Peyer's patch (tissue), 4 donors: ENCODE measurements at regions not wholly inside any gene's neighbourhood (a gene's known extent, or its start where the extent isn't known, plus 50 kb on each side); places are given as distances from the start of the nearest gene placed in this dataset.

ENCODE experiments used
- DNase-seq, 3 donors: peaks; one replicate each; pipeline ENCODE4 v3.0.0-alpha.2; 2017 to 2019
- H3K27ac ChIP-seq, 4 donors: fragments of 200-600 bp; sonication (generic); one replicate each; pipeline ENCODE4 v1.5.1; 2016 to 2019
- H3K27me3 ChIP-seq, 2 donors: fragments of 200-600 bp; sonication (generic); one replicate each; pipeline ENCODE4 v1.5.1; 2019
- H3K36me3 ChIP-seq, 3 donors: fragments of 200-600 bp; sonication (generic); one replicate each; pipeline ENCODE4 v1.5.1; 2016 to 2019
- H3K4me1 ChIP-seq, 4 donors: fragments of 200-600 bp; sonication (generic); one replicate each; pipeline ENCODE4 v1.5.1; 2016 to 2019
- H3K4me3 ChIP-seq, 4 donors: fragments of 200-600 bp; sonication (generic); 1 replicate in 3 of 4; 2 replicates in 1 of 4; pipeline ENCODE4 v1.5.1; 2016 to 2019; ENCODE audit warnings: mild to moderate bottlenecking in 1 of 4
- H3K9me3 ChIP-seq, 4 donors: fragments of 200-600 bp; sonication (generic); one replicate each; pipeline ENCODE4 v1.5.1; 2016 to 2019; ENCODE audit warnings: mild to moderate bottlenecking in 1 of 4
- POLR2A ChIP-seq, 2 donors: fragments of 450-650 bp; IDR thresholded peaks; one replicate each; pipeline ENCODE4 v1.5.1; 2017; ENCODE audit warnings: antibody characterized with exemption in 2 of 2, mild to moderate bottlenecking in 2 of 2, moderate library complexity in 2 of 2
- TF ChIP-seq, protein P1 (sequence below), 6 experiments: fragments of 450-650 bp in 4 of 6; fragments of 200-600 bp in 2 of 6; sonication (generic) in 1 of 6; IDR thresholded peaks; one replicate each; pipeline ENCODE4 v1.5.1; 2017 to 2019; ENCODE audit warnings: antibody characterized with exemption in 6 of 6, mild to moderate bottlenecking in 3 of 6, moderate library complexity in 1 of 6

DNA sequence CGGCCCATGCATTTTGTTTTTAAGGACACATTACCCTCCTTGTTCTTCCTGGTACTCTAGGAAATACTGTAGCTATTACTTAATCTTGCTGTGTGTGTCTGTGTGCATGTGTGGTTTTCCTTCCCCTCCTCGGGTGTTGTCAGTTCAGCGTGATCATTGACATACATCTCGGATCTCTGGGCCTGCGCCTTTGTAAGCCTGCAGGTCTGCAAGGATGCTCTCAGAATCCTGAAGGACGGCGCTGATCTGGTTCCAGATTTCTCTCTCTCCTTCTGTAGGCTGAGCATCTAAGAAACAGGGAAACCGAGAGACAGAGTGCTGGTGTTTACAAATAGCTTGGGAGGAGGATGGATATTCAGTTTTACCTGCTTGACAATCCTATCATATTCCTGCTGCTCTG is 100.2 kb downstream of the CYRIA start:
- TF ChIP-seq, protein P1, sequence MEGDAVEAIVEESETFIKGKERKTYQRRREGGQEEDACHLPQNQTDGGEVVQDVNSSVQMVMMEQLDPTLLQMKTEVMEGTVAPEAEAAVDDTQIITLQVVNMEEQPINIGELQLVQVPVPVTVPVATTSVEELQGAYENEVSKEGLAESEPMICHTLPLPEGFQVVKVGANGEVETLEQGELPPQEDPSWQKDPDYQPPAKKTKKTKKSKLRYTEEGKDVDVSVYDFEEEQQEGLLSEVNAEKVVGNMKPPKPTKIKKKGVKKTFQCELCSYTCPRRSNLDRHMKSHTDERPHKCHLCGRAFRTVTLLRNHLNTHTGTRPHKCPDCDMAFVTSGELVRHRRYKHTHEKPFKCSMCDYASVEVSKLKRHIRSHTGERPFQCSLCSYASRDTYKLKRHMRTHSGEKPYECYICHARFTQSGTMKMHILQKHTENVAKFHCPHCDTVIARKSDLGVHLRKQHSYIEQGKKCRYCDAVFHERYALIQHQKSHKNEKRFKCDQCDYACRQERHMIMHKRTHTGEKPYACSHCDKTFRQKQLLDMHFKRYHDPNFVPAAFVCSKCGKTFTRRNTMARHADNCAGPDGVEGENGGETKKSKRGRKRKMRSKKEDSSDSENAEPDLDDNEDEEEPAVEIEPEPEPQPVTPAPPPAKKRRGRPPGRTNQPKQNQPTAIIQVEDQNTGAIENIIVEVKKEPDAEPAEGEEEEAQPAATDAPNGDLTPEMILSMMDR (IDR thresholded peaks at IDR 0.05): no peak
- no peak for TF ChIP-seq POLR2A (IDR thresholded peaks at IDR 0.05)
- no peak for DNase-seq
- H3K4me1 ChIP-seq: no peaks in the 10 kb centered on the region
- H3K36me3 ChIP-seq: peaks cover 0 to 13% (median 0%) of the 10 kb centered on the region in 3 donors
- H3K27ac ChIP-seq: no peak overlapping the region
- H3K9me3 ChIP-seq: no peaks in the 10 kb centered on the region
- H3K4me3 ChIP-seq: no peak overlapping the region
- no peaks in the 10 kb centered on the region for H3K27me3 ChIP-seq

DNA sequence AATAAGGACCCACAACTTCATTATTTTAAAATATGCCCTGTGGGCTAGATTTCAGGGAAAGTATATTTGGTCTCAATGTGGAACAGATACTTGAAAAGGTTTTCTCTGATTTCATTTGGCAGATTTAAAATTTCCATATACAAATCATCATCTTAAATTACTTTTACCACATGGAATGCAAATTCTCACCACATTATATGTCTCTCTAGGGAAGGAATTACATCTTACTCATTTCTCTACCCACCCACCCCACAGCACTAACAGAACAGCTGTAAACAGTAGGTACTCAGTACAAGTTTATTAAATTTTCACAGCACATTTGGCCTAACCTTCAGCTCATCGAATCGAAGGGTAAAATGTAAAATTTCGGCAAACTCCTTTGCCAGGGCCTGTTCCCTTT is 104.0 kb downstream of the CYRIA start:
- Histone ChIP-seq H3K27ac (no peak overlapping the region), H3K36me3 (peaks cover 0 to 29% (median 0%) of the 10 kb centered on the region in 3 donors), H3K27me3 (no peaks in the 10 kb centered on the region), H3K4me3 (no peak overlapping the region), H3K4me1 (no peaks in the 10 kb centered on the region), H3K9me3 (no peaks in the 10 kb centered on the region)
- no peak for DNase-seq
- TF ChIP-seq POLR2A (IDR thresholded peaks at IDR 0.05): no peak
- TF ChIP-seq, protein P1 (IDR thresholded peaks at IDR 0.05): no peak

DNA sequence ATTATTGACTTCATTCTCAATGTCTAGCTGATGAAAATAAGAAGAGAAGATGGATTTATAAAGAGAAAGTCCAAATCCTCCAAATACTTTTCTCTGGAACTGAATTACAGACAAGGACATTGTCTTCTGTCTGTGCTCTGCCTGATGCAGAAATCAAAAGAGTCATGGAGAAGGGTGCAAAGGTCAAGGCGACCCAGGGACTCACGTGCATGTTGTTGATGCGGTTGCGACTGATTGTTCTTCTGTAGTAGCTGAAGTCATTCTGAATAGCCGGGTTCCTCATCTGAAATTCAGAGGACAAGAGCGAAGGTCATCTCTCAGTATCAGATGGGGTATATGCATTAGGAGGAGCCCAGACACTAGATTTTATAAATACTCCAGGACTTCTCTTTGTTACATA is 104.4 kb downstream of the CYRIA start:
- Histone ChIP-seq H3K4me3 (no peak overlapping the region), H3K27ac (no peak overlapping the region), H3K36me3 (peaks cover 0 to 29% (median 0%) of the 10 kb centered on the region in 3 donors), H3K9me3 (no peaks in the 10 kb centered on the region), H3K4me1 (no peaks in the 10 kb centered on the region), H3K27me3 (no peaks in the 10 kb centered on the region)
- no peak for DNase-seq
- TF ChIP-seq, protein P1 (IDR thresholded peaks at IDR 0.05): no peak

DNA sequence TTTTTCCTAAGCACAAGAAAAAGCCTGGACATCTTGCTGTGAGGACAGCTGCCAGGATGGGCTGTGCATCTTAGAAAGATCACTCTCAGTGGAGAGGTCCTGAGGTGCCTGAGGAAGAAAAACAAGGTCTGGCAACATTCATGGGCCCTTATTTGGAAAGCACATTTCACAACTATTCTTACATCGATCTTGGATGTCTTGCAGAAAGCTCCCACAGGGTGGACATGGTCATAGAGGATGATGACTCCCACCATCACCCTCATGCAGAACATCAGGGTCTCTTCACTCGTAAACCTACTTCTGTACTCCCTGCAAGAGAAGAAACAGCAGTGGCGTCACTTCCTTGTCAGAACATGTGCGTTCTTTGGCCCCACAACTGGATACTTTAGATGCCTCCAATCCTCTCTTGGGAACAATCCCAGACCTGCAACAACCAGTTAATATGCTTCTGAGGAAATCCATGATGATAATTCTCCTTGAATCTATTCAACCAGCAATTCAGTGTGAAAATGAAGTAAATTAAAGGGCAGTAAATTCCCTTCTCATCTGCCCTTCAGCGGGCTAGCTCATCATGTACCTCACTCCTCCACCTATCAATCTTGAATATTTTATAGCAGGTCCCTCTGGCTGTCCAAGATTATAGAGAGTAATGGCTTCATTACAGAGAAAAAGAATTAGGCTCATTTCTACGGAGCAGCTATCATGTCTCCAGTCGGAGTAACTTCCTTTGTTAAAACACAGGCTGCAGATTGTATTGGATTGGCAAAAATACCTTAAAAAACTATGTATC is 106.2 kb downstream of the CYRIA start:
- H3K36me3 ChIP-seq: peaks cover 0 to 32% (median 0%) of the 10 kb centered on the region in 3 donors
- no peaks in the 10 kb centered on the region for H3K27me3 ChIP-seq
- H3K27ac ChIP-seq: no peak overlapping the region
- H3K4me3 ChIP-seq: no peak overlapping the region
- no peaks in the 10 kb centered on the region for H3K4me1 ChIP-seq
- TF ChIP-seq POLR2A (IDR thresholded peaks at IDR 0.05): no peak
- TF ChIP-seq, protein P1 (IDR thresholded peaks at IDR 0.05): no peak
- no peak for DNase-seq
- no peaks in the 10 kb centered on the region for H3K9me3 ChIP-seq

DNA sequence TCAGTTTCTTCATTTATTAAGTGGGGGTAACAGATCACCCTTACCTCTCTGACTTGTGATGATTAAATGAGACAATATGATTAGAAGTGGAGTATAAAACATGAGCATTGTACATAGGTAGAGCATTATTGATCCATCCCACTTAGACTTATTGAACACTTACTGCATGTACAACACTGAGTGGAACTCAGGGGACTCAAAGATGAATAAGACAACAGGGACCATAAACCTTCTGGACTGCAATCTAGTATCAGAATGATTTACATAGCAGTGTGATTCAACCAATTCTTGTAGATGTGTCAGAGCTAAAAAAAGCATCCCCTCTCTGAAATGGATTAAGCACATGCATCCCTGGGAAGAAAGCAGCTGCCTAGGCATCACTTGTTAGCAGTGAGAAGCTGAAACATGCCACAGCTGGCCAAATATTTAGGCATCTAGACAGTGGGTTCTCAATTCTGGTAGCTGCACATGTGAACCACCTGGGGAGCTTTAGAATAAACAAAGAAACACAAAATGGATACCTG is 111.5 kb downstream of the CYRIA start:
- no peak for DNase-seq
- Histone ChIP-seq H3K27ac (no peak overlapping the region), H3K4me1 (no peaks in the 10 kb centered on the region), H3K4me3 (no peak overlapping the region), H3K27me3 (no peaks in the 10 kb centered on the region), H3K9me3 (no peaks in the 10 kb centered on the region), H3K36me3 (peaks cover 0 to 20% (median 0%) of the 10 kb centered on the region in 3 donors)
- TF ChIP-seq, protein P1 (IDR thresholded peaks at IDR 0.05): no peak
- no peak for TF ChIP-seq POLR2A (IDR thresholded peaks at IDR 0.05)
